Left renal cortex interstitium (tissue), 4 donors: ENCODE measurements at regions not wholly inside any gene's neighbourhood (a gene's known extent, or its start where the extent isn't known, plus 50 kb on each side); places are given as distances from the start of the nearest gene placed in this dataset.
"Not testable (repeated sequence)": the region's sequence is repeated elsewhere in the genome, so short reads cannot be mapped to it uniquely, and the experiment has no call there.

ENCODE experiments used
- DNase-seq, 4 donors: peaks; one replicate each; pipeline ENCODE4 v3.0.0-alpha.2; 2013; ENCODE audit warnings: low read depth in 4 of 4, low spot score in 2 of 4, missing footprints in 1 of 4

DNA sequence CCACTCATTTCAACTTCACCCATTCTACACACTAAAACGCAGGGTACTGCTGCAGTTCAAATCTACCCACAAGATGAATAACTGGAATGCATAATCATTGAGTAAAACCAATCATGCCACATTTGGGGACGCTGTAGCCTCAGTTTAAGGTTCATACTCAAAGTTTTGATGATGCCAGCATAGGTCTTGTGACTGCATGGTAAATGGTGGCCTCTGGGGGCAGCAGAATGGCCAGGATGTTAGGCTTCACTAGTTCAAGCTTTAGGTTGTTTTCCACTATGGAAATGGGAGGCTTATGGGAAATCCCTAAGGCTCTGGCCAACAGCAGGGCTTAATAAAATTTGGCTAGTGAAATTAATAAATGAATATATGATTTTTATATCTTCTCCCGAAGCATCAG is 104.3 kb upstream of the TSC22D2 start:
- DNase-seq: no peak

- no peak for DNase-seq
Observed at GRCh38 chr3:150302246-150302645, 105.9 kb upstream of the TSC22D2 start.

- no peak for DNase-seq
Observed at GRCh38 chr3:150300852-150301517, 107.1 kb upstream of the TSC22D2 start.

DNA sequence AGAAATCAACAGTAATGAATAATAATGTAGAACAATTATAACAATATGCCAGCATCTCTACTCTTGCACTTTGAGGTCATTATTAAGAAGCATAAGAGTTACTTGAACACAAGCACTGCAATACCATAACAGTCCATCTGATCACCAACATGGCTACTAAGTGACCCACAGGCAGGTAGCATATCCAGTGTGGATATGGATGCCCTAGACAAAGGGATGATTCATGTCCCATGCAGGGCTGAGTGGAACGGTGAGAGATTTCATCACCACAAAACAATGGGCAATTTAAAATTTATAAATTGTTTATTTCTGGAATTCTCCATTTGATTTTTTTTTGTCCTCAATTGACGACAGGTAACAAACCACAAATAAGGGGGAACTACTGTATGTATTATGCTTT is 107.7 kb upstream of the TSC22D2 start:
- no peak for DNase-seq

GRCh38 chr3:150299201-150299600 is 108.9 kb upstream of the TSC22D2 start:
- DNase-seq: no peak

GRCh38 chr3:150296966-150297365 is 111.1 kb upstream of the TSC22D2 start:
- DNase-seq: no peak

DNA sequence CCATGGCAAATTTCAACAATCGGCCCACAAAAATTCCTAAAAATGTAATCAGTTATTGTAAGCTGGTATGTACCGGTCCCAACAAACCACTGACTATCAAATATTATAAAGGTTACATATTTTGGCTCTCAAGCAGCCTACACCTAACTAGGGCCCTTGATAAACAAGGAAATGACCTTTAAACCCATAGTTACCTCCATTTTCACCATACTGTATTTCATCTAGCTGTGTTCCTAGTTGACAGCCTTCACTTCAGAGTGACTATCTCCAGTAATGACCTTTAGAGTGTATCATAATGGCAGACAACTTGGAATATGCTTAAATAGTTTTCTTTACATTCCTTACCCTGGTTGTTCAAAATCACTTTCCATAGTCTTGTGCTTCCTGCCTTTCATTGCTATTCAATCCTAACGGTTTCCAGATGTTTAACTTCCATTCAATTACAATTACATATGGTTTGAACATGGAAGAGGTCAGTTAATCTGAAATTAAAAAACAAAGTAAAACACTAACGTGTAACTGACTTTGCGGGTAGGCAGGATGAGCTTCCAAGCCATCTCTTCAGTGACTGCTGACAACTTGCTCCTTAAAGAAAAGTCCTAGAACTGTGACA is 111.9 kb upstream of the TSC22D2 start:
- DNase-seq: no peak

DNA sequence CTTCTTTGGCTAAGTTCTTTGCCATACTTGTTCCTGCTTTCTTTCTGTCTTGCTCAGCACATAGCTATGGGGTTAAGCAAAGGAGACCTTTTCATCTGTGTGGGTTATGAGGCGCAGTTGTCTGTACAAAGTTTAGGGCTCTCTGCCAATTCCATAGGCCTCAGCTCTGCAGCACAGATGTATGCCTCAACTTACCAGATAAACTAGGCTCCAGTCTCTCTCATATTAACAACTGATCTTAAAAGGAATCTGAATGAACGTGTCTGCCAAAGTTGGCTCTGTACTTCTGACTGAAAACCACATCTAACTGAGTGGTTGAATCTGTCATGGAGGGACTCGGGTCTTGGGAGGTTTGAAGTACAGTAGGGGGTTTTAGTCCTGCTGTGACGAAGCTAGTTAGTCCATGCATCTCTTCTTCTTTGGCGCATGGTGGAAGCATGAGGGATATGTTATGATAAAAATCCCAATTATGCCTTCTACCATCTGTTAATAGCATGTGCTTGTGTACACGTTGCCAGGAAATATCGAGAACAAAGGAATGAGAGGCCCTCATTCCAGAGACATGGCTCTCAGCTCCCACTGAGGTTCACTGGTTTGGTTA is 114.6 kb upstream of the TSC22D2 start:
- no peak for DNase-seq

DNA sequence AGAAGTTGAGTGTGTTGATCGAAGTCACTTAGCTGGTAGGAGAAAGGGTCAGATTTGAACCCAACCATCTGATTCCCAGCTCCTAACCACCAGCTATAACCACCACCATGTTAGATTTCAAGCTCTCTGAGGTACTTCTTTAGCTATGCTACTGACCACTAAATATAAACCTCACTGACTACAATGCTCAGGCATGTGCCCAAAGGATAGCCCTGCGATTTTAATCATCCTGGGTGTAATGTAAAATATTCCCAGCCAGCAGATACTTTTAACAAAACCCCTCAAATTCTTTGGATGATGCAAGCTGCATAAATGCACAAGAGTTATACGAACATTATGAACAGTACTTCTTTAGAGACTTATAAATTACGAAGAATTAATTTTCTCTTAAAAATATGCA is 115.2 kb upstream of the TSC22D2 start:
- no peak for DNase-seq

DNA sequence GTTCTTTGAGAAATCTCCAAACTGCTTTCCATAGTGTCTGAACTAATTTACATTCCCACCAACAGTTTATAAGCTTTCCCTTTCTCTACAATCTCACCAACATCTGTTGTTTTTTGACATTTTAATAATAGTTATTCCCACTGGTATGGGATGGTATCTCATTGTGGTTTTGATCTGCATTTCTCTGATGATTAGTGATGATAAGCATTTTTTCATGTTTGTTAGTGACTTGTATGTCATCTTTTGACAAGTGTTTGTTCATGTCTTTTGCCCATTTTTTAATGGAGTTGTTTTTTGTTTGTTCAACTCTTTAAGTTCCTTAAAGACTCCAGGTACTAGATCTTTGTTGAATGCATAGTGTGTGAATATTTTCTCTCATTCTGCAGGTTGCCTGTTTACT is 116.6 kb upstream of the TSC22D2 start:
- DNase-seq: no peak

- DNase-seq: no peak
Observed at GRCh38 chr3:150286390-150287147, 121.5 kb upstream of the TSC22D2 start.

DNA sequence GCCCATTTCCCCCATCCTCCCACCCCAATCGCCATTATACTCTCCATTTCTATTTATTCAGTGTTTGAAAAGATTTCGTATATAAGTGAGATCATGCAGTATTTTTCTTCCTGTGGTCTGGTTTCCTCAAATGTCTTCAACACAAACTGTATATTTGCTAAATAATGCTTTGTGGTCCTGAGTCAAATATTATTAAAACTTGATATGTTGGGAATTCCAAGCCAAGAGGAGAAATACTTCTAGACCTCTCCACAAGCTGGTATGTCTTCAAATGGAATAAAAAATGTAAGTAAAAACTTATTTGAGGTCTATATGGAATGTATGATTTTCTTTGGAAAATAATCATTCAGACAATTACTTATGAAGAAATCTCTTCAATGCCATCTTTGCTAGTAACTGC is 122.5 kb upstream of the TSC22D2 start:
- DNase-seq: no peak

DNA sequence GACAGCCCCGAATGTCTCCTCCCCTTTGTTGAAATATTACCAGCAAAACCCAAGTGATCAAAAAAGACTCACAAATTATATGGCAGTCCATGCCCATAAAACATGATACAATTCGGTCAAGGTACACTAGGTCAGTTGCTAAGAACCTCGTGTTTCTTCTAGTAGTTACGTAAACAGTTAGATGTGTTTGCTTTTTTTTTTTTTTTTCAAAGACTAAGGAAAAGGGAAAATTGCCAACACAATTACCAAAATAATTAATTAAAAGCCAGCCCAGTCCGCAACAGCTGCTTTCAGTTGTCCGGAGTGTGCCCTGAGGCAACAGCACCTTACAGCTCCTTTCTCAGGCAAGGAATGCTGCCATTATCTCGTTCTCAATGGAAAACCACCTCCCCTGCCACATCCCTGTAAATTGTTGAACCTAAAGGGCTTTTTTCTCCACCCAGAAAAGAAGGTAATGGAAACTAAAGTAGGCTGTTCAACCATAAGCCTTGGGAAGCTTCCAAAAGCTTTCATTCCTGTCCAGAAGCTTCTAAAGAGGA is 129.2 kb upstream of the TSC22D2 start:
- peak in 1 of 4 donors; percentile 71 for DNase-seq

- no peak for DNase-seq
Observed at GRCh38 chr3:150278195-150278594, 129.9 kb upstream of the TSC22D2 start.

- DNase-seq: no peak
Observed at GRCh38 chr3:150277444-150277843, 130.7 kb upstream of the TSC22D2 start.

- DNase-seq: no peak
Observed at GRCh38 chr3:150275941-150276340, 132.2 kb upstream of the TSC22D2 start.

- DNase-seq: no peak
Observed at GRCh38 chr3:150274372-150274771, 133.7 kb upstream of the TSC22D2 start.

GRCh38 chr3:150273396-150273795 is 134.7 kb upstream of the TSC22D2 start:
- DNase-seq: no peak

DNA sequence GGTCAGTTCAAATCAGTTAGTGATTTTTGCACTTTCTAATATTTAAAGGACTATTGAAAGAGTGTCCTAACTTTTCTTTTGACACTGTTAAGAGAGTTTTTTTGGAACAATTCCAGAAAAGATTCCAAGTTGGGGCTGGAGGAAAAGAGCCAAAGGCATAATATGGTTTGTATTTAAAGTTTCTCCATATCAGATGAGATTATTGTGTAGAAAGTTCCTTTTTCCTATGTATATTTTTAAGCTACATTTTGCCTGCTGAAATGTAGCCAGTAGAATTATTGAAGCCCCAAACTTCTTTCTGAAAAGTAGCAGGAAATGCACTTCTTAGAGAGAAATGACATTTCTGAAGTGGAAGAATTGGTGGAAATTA is 136.5 kb upstream of the TSC22D2 start:
- no peak for DNase-seq

DNA sequence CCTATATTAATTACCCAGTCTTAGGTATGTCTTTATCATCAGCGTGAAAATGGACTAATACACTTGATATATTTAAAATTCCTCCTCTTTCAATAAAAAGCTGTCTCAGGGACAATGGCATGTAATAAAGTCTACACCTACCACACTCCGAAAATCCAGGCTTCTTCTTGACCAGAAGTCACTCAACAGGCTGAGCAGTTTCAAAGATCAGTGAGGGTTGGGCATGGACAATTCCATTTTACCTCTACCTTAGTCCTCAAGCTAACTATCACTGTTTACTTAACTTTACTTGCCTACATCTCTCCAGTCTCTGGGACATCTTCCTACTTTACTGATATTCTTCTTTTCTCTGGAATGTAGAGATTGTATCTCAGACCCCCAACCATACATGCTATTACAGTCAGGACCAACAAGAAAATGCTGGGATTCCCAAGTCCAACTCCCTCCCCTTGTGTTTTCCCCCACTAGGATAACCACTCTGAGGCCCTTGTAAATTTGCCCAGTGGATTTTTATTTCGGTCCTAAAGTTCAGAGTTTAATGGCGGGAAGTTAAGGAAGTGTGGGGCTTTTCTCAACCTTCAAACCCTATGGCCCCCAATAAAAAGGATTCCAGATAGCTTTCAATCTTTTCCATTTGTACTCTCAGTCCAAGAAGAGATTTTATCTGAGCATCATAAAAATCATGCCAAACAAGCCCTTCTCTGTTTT is 137.1 kb upstream of the TSC22D2 start:
- no peak for DNase-seq

DNA sequence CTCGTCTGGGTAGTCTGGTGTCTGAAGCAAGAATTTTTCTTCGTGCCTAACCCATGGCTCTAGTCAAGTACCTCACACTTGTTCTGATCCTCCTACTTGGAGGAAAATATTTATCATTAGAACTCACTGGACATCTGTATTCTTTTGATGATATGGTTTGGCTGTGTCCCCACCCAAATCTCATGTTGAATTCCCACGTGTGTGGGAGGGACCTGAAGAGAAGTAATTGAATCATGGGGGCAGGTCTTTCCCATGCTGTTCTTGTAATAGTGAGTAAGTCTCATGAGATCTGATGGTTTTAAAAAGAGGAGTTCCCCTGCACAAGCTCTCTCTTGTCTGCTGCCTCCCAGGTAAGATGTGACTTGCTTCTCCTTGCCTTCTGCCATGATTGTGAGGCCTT is 137.7 kb upstream of the TSC22D2 start:
- DNase-seq: not testable (repeated sequence)
